ENCODE measurements at regions not wholly inside any gene's neighbourhood (a gene's known extent, or its start where the extent isn't known, plus 50 kb on each side); places are given as distances from the start of the nearest gene placed in this dataset.
A peak's percentile ranks its signal among the peaks of the same experiment; 100 is the strongest.

GRCh38 chr12:59890896-59891579 lies 295.2 kb downstream of the SLC16A7 start:
- no peaks in the 10 kb centered on the region for H3K27me3 Mint-ChIP-seq (ENCODE audit: unreplicated experiment)
- BruUV-seq (replicated peaks) = no TSS peak
- no peak for TF ChIP-seq CTCF (IDR thresholded peaks at IDR 0.05; ENCODE audit: unreplicated experiment)
- CTCF ChIA-PET = interaction anchor here (0.7 kb wide), 1 partner anchor 157 kb away, joined by 3 read pairs; no protein-coding TSS in a partner anchor
- no peak for DNase-seq
- intact Hi-C loops (cut with micrococcal nuclease; ENCODE audit: unreplicated experiment) = no loop called here
- no peak overlapping the region for H3K4me3 Mint-ChIP-seq (ENCODE audit: low read depth, unreplicated experiment)
- H3K36me3 Mint-ChIP-seq (ENCODE audit: insufficient read depth, unreplicated experiment) = no peaks in the 10 kb centered on the region
- H3K27ac Mint-ChIP-seq (ENCODE audit: unreplicated experiment) = no peak overlapping the region
- H3K4me1 Mint-ChIP-seq (ENCODE audit: low read depth, unreplicated experiment) = peaks cover 9% of the 10 kb centered on the region
- H3K9me3 Mint-ChIP-seq (ENCODE audit: low read depth, unreplicated experiment) = peaks cover 2% of the 10 kb centered on the region

DNA sequence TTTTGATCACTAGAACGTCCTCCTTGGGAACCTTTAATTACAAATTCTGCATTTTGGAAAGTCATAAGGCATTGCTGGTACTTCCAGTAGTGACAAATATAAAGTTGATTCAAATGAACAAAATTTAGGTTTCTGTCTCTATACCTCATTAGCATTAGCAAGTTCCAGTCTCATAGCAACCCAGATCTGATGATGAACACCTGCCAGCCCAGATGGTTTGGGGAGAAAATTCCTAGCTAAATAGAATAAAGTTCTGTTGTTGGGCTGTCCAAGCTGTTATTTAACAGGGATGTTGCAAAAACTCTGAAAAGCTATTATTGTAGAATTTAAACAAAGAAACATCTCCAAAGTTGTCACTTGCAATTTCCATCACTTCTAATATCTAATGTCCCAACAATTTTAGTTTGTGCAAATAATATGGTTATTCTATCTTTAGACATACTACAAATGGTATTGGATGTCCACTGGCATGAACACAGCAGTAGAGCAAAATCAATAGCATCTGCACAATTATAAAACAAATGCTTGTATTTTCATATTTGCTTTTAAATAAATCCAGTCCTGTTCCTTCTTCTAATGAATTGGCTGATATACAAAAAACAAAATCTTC lies 299.4 kb downstream of the SLC16A7 start:
- intact Hi-C loops (cut with micrococcal nuclease; ENCODE audit: unreplicated experiment) = no loop called here
- CTCF ChIA-PET = interaction anchor here (1.1 kb wide), 1 partner anchor 16 kb away, joined by 3 read pairs; no protein-coding TSS in a partner anchor
- TF ChIP-seq CTCF (IDR thresholded peaks at IDR 0.05; ENCODE audit: unreplicated experiment) = no peak
- Mint-ChIP-seq H3K27me3 (ENCODE audit: unreplicated experiment) (no peaks in the 10 kb centered on the region), H3K9me3 (ENCODE audit: low read depth, unreplicated experiment) (peaks cover 3% of the 10 kb centered on the region), H3K36me3 (ENCODE audit: insufficient read depth, unreplicated experiment) (no peaks in the 10 kb centered on the region), H3K27ac (ENCODE audit: unreplicated experiment) (no peak overlapping the region), H3K4me1 (ENCODE audit: low read depth, unreplicated experiment) (peaks cover 9% of the 10 kb centered on the region), H3K4me3 (ENCODE audit: low read depth, unreplicated experiment) (no peak overlapping the region)
- BruUV-seq (replicated peaks) = no TSS peak
- no peak for DNase-seq

DNA sequence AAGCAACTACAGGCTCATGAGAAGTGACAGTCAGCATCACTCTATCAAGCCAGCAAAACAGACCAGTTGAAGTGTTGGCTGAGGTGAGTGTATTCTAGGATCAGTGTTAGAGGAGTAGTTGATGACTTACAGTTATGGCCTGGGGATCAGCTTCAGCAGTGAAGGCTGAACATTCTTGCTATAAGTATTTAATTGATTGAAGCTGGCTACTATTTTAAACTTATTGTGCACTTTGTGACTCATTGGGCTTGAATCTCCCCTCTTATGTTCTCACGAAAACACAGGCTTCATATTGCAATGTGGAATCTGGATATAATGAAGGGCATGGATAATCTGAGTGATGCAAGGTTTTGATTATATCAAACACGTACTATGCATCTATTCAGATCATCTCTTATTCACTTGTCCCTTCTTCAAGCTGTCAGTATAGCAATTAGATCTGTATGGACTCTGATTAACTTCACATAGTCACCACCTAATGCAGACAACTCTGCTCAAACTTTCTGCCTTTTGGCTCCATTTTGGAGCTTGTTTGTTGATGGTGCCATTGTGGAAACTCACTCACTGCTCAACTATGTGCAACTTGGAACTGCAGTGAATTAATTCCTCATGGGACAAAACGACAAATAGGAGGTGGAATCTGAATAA lies 309.2 kb downstream of the SLC16A7 start:
- DNase-seq = no peak
- peaks cover 15% of the 10 kb centered on the region for H3K4me1 Mint-ChIP-seq (ENCODE audit: low read depth, unreplicated experiment)
- H3K27me3 Mint-ChIP-seq (ENCODE audit: unreplicated experiment) = no peaks in the 10 kb centered on the region
- H3K4me3 Mint-ChIP-seq (ENCODE audit: low read depth, unreplicated experiment) = no peak overlapping the region
- H3K36me3 Mint-ChIP-seq (ENCODE audit: insufficient read depth, unreplicated experiment) = no peaks in the 10 kb centered on the region
- H3K9me3 Mint-ChIP-seq (ENCODE audit: low read depth, unreplicated experiment) = no peaks in the 10 kb centered on the region
- intact Hi-C loops (cut with micrococcal nuclease; ENCODE audit: unreplicated experiment) = no loop called here
- H3K27ac Mint-ChIP-seq (ENCODE audit: unreplicated experiment) = no peak overlapping the region
- CTCF ChIA-PET = interaction anchor here (0.6 kb wide), 1 partner anchor 12 kb away, joined by 3 read pairs; no protein-coding TSS in a partner anchor
- no peak for TF ChIP-seq CTCF (IDR thresholded peaks at IDR 0.05; ENCODE audit: unreplicated experiment)
- BruUV-seq (replicated peaks) = no TSS peak

DNA sequence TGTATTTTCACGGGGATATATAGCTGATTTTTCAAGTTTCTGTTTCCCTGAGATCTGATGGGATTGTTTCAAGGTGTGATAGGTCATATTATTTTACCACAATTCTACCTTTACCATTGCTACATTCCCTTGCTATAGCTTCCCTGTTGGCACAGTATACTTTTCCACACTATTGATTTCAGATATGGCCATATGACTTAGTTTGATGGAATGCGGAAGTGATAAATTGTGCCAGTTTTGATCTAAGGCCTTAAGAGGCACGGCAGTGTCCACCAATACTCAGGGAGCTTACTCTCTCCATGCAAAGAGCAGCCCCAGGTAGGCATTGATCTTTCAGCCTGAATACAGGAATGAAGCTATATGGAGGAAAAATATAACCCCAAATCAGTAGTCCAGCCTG lies 315.7 kb downstream of the SLC16A7 start:
- CTCF ChIA-PET = interaction anchor here (0.6 to 1.5 kb wide), 5 partner anchors 17 to 264 kb away, joined by 3 to 4 read pairs (median 4); no protein-coding TSS in a partner anchor
- intact Hi-C loops (cut with micrococcal nuclease; ENCODE audit: unreplicated experiment) = loop anchor here (2.0 to 10.0 kb wide), 3 partner anchors 29 to 583 kb away; no protein-coding TSS in a partner anchor
- H3K4me1 Mint-ChIP-seq (ENCODE audit: low read depth, unreplicated experiment) = peaks cover 34% of the 10 kb centered on the region
- no peaks in the 10 kb centered on the region for H3K27me3 Mint-ChIP-seq (ENCODE audit: unreplicated experiment)
- no peaks in the 10 kb centered on the region for H3K36me3 Mint-ChIP-seq (ENCODE audit: insufficient read depth, unreplicated experiment)
- peak overlapping the region; percentile 80 for H3K27ac Mint-ChIP-seq (ENCODE audit: unreplicated experiment)
- DNase-seq = peak; percentile 58
- TF ChIP-seq CTCF (IDR thresholded peaks at IDR 0.05; ENCODE audit: unreplicated experiment) = no peak
- no peaks in the 10 kb centered on the region for H3K9me3 Mint-ChIP-seq (ENCODE audit: low read depth, unreplicated experiment)
- peak overlapping the region; percentile 47 for H3K4me3 Mint-ChIP-seq (ENCODE audit: low read depth, unreplicated experiment)
- BruUV-seq (replicated peaks) = no TSS peak

Measured in Calu3 (cell line).